ENCODE measurements at regions not wholly inside any gene's neighbourhood (a gene's known extent, or its start where the extent isn't known, plus 50 kb on each side); places are given as distances from the start of the nearest gene placed in this dataset.

- TF ChIP-seq, protein P1, sequence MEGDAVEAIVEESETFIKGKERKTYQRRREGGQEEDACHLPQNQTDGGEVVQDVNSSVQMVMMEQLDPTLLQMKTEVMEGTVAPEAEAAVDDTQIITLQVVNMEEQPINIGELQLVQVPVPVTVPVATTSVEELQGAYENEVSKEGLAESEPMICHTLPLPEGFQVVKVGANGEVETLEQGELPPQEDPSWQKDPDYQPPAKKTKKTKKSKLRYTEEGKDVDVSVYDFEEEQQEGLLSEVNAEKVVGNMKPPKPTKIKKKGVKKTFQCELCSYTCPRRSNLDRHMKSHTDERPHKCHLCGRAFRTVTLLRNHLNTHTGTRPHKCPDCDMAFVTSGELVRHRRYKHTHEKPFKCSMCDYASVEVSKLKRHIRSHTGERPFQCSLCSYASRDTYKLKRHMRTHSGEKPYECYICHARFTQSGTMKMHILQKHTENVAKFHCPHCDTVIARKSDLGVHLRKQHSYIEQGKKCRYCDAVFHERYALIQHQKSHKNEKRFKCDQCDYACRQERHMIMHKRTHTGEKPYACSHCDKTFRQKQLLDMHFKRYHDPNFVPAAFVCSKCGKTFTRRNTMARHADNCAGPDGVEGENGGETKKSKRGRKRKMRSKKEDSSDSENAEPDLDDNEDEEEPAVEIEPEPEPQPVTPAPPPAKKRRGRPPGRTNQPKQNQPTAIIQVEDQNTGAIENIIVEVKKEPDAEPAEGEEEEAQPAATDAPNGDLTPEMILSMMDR (optimal IDR thresholded peaks at IDR 0.05 in 1 of 3, IDR thresholded peaks at IDR 0.05 in 1 of 3, conservative IDR thresholded peaks at IDR 0.05 in 1 of 3; ENCODE audit: extremely low read depth in 1 of 3, insufficient read depth in 2 of 3, low read length in 3 of 3) = no peak
- no peak for TF ChIP-seq EZH2 (IDR thresholded peaks at IDR 0.05; ENCODE audit: low read length)
Observed at GRCh38 chr9:13939134-13939533, 374.8 kb downstream of the NFIB start.

Measured in keratinocyte (primary cell).